IMR-90 (cell line): ENCODE measurements at regions not wholly inside any gene's neighbourhood (a gene's known extent, or its start where the extent isn't known, plus 50 kb on each side); places are given as distances from the start of the nearest gene placed in this dataset.

Experiments used
- ATAC-seq: fragments of 200-7000 bp; cut with Tn5 transposase; 2 replicates; pipeline ENCODE4 v1.9.1; 2020; ENCODE audit warnings: low read depth, mild to moderate bottlenecking, moderate library complexity
- BruUV-seq: library from RNA; stranded (reverse); fragments of 400-500 nt; replicated peaks from 2 replicates; lab custom pipeline; 2021; lab: Mats Ljungman, UMichigan
- CTCF ChIA-PET: fragments of 300-600 bp; formaldehyde crosslinking; extraction: SDS; loops from one replicate; lab custom pipeline; 2021; ENCODE audit warnings: antibody characterized with exemption; lab: Yijun Ruan, JAX
- POLR2A ChIA-PET: fragments of 300-600 bp; sonication (Branson Sonifier 250); formaldehyde crosslinking; loops from one replicate; lab custom pipeline; 2022; ENCODE audit warnings: antibody characterized with exemption; ENCODE audit not compliant: unreplicated experiment; lab: Charles Lee
- DNase-seq: peaks from one replicate; pipeline ENCODE4 v3.0.0; 2013
- H2AFZ ChIP-seq: replicated peaks from 2 replicates; pipeline ENCODE3; 2013; ENCODE audit warnings: low read length, mild to moderate bottlenecking; ENCODE audit not compliant: poor library complexity
- H2AK5ac ChIP-seq: 2 replicates; pipeline ENCODE4 v1.6.1; 2013; ENCODE audit warnings: low read depth, low read length, inconsistent platforms
- H2AK9ac ChIP-seq: replicated peaks from 2 replicates; pipeline ENCODE3; 2013; ENCODE audit warnings: mild to moderate bottlenecking, low read depth, low read length, moderate library complexity; ENCODE audit not compliant: poor library complexity
- H2BK120ac ChIP-seq: 2 replicates; pipeline ENCODE4 v1.6.1; 2013; ENCODE audit warnings: low read depth, low read length, inconsistent platforms
- H2BK15ac ChIP-seq: 3 replicates; pipeline ENCODE4 v1.6.1; 2013; ENCODE audit warnings: low read depth, low read length, inconsistent platforms
- H2BK20ac ChIP-seq: 2 replicates; pipeline ENCODE4 v1.6.1; 2013; ENCODE audit warnings: low read depth, mild to moderate bottlenecking, inconsistent platforms, low read length, moderate library complexity
- H2BK5ac ChIP-seq: 2 replicates; pipeline ENCODE4 v1.6.1; 2013; ENCODE audit warnings: mild to moderate bottlenecking, low read depth, low read length, inconsistent platforms; ENCODE audit not compliant: poor library complexity, severe bottlenecking
- H3K14ac ChIP-seq: replicated peaks from 2 replicates; pipeline ENCODE4 v1.6.1; 2013; ENCODE audit warnings: low read depth, low read length, inconsistent platforms
- H3K18ac ChIP-seq: 2 replicates; pipeline ENCODE4 v1.6.1; 2013; ENCODE audit warnings: low read depth, low read length, control low read depth
- H3K23ac ChIP-seq: 2 replicates; pipeline ENCODE4 v1.6.1; 2013; ENCODE audit warnings: low read depth, low read length, inconsistent platforms
- H3K27ac ChIP-seq: 2 replicates; pipeline ENCODE4 v1.5.1; 2013; ENCODE audit warnings: mild to moderate bottlenecking, control low read depth, low read length; ENCODE audit not compliant: insufficient read depth
- H3K27me3 ChIP-seq: 2 replicates; pipeline ENCODE4 v1.6.1; 2013; ENCODE audit warnings: low read length; ENCODE audit not compliant: control insufficient read depth, insufficient read depth
- H3K36me3 ChIP-seq: 2 replicates; pipeline ENCODE4 v1.6.1; 2013; ENCODE audit warnings: low read length, mixed read lengths; ENCODE audit not compliant: control insufficient read depth, insufficient read depth
- H3K4ac ChIP-seq: 2 replicates; pipeline ENCODE4 v1.6.1; 2013; ENCODE audit warnings: low read depth, low read length, inconsistent platforms
- H3K4me1 ChIP-seq: 2 replicates; pipeline ENCODE4 v1.6.1; 2013; ENCODE audit warnings: low read length, mixed read lengths; ENCODE audit not compliant: control insufficient read depth, insufficient read depth
- H3K4me2 ChIP-seq: 2 replicates; pipeline ENCODE4 v1.6.1; 2013; ENCODE audit warnings: low read depth, mild to moderate bottlenecking, control low read depth, low read length, moderate library complexity
- H3K4me3 ChIP-seq: 2 replicates; pipeline ENCODE4 v1.5.1; 2013; ENCODE audit warnings: low read depth, mild to moderate bottlenecking, control low read depth, low read length, moderate library complexity; ENCODE audit not compliant: insufficient read depth
- H3K56ac ChIP-seq: 2 replicates; pipeline ENCODE4 v1.6.1; 2013; ENCODE audit warnings: low read length, inconsistent platforms; ENCODE audit not compliant: insufficient read depth; ENCODE audit errors: extremely low read depth
- H3K79me1 ChIP-seq, 2 experiments: 2 replicates each; pipeline ENCODE4 v1.6.1; 2013; ENCODE audit warnings: low read length in 2 of 2, inconsistent platforms in 1 of 2, low read depth in 1 of 2
- H3K9ac ChIP-seq: 2 replicates; pipeline ENCODE4 v1.6.1; 2013; ENCODE audit warnings: low read depth, low read length, control low read depth
- H3K9me1 ChIP-seq: 2 replicates; pipeline ENCODE4 v1.6.1; 2013; ENCODE audit warnings: low read length, inconsistent platforms; ENCODE audit not compliant: insufficient read depth
- H3K9me3 ChIP-seq: 2 replicates; pipeline ENCODE4 v1.6.1; 2013; ENCODE audit warnings: low read length; ENCODE audit not compliant: control insufficient read depth, insufficient read depth
- H4K20me1 ChIP-seq: 2 replicates; pipeline ENCODE4 v1.6.1; 2013; ENCODE audit warnings: low read length, inconsistent platforms; ENCODE audit not compliant: insufficient read depth
- H4K5ac ChIP-seq: 2 replicates; pipeline ENCODE4 v1.6.1; 2013; ENCODE audit warnings: mild to moderate bottlenecking, low read depth, low read length, control low read depth
- H4K8ac ChIP-seq, 2 experiments: 2 replicates each; pipeline ENCODE4 v1.6.1; 2013; ENCODE audit warnings: low read depth in 2 of 2, low read length in 2 of 2, control low read depth in 1 of 2, inconsistent platforms in 1 of 2
- H4K91ac ChIP-seq: 2 replicates; pipeline ENCODE4 v1.6.1; 2013; ENCODE audit warnings: low read depth, low read length, inconsistent platforms; ENCODE audit not compliant: insufficient read depth
- CHD1 ChIP-seq: IDR thresholded peaks from 2 replicates; pipeline ENCODE4 v1.6.1; 2012; ENCODE audit warnings: low read depth, low read length, improper control_type of control experiment
- ELK1 ChIP-seq: fragments of 150-350 bp; IDR thresholded peaks from 2 replicates; pipeline ENCODE4 v1.6.1; 2016; ENCODE audit warnings: low read depth, mild to moderate bottlenecking, low read length, moderate library complexity, borderline replicate concordance
- FOS ChIP-seq: fragments of 150-350 bp; IDR thresholded peaks from 2 replicates; pipeline ENCODE4 v1.6.1; 2016; ENCODE audit warnings: low read depth, low read length
- MXI1 ChIP-seq: IDR thresholded peaks from 2 replicates; pipeline ENCODE4 v1.6.1; 2012; ENCODE audit warnings: low read depth, mild to moderate bottlenecking, low read length, moderate library complexity, borderline replicate concordance
- NFE2L2 ChIP-seq: fragments of 150-350 bp; IDR thresholded peaks from 2 replicates; pipeline ENCODE4 v1.6.1; 2016; ENCODE audit warnings: low read depth, mild to moderate bottlenecking, low read length
- RFX5 ChIP-seq: IDR thresholded peaks from 2 replicates; pipeline ENCODE4 v1.8.0; 2012; ENCODE audit warnings: low read depth, mild to moderate bottlenecking, low read length, moderate library complexity
- WGBS, 2 experiments: methylation state at CpG; one replicate each; pipeline versions ENCODE4 v1.1.5 to v1.1.7; 2013; ENCODE audit warnings: missing lambda C conversion rate in 2 of 2; ENCODE audit not compliant: insufficient read length in 1 of 2; ENCODE audit errors: extremely low coverage in 2 of 2; 5-methylcytosine and 5-hydroxymethylcytosine counted together
- dilution Hi-C: fragments of 300-500 bp; cut with HindIII; formaldehyde crosslinking; loops from one replicate; pipeline ENCODE4 v1.14.3; 2018; ENCODE audit warnings: low sequenced_read_pairs; ENCODE audit not compliant: unreplicated experiment
- in situ Hi-C: fragments of 300-500 bp; cut with MboI; formaldehyde crosslinking; loops from 3 replicates; pipeline ENCODE4 v1.14.3; 2019; ENCODE audit warnings: low sequenced_read_pairs, inconsistent platforms, mixed read lengths
- intact Hi-C: fragments of 100-400 bp; cut with micrococcal nuclease; formaldehyde crosslinking; loops from 2 replicates; pipeline ENCODE4 v1.10.0; 2022

GRCh38 chr18:78041218-78041617, 791.6 kb downstream of the GALR1 start:
- H3K18ac ChIP-seq, result no peak overlapping the region
- no peak overlapping the region for H3K23ac ChIP-seq
- no peak overlapping the region for H2BK120ac ChIP-seq
- H3K27me3 ChIP-seq, result no peaks in the 10 kb centered on the region
- no CpG with 5 or more reads among the region's 1 CpG for WGBS, 2 experiments
- intact Hi-C loops (no loop called here), dilution Hi-C loops (no loop called here), in situ Hi-C loops (no loop called here)
- no peak overlapping the region for H3K14ac ChIP-seq
- no peaks in the 10 kb centered on the region for H3K79me1 ChIP-seq
- H3K4me1 ChIP-seq, result no peaks in the 10 kb centered on the region
- no peak overlapping the region for H3K27ac ChIP-seq
- H2AK5ac ChIP-seq, result no peak overlapping the region
- H3K9me3 ChIP-seq, result peaks cover 14% of the 10 kb centered on the region
- H3K36me3 ChIP-seq, result no peaks in the 10 kb centered on the region
- DNase-seq, result no peak
- ChIA-PET POLR2A (no interaction called here), CTCF (no interaction called here)
- no peak overlapping the region for H2BK20ac ChIP-seq
- H3K9ac ChIP-seq, result no peak overlapping the region
- H3K56ac ChIP-seq, result no peak overlapping the region
- no peak overlapping the region for H4K5ac ChIP-seq
- H3K9me1 ChIP-seq, result no peaks in the 10 kb centered on the region
- no peak overlapping the region for H2AFZ ChIP-seq
- no TSS peak for BruUV-seq
- no peaks in the 10 kb centered on the region for H4K20me1 ChIP-seq
- no peak for ATAC-seq
- no peak overlapping the region for H4K8ac ChIP-seq
- H2BK15ac ChIP-seq, result no peak overlapping the region
- no peak overlapping the region for H3K4me3 ChIP-seq
- no peak overlapping the region for H3K4me2 ChIP-seq
- no peak overlapping the region for H2BK5ac ChIP-seq
- TF ChIP-seq MXI1 (no peak), CHD1 (no peak), FOS (no peak), NFE2L2 (no peak), ELK1 (no peak), RFX5 (no peak)
- no peak overlapping the region for H3K4ac ChIP-seq
- no peak overlapping the region for H4K91ac ChIP-seq
- H2AK9ac ChIP-seq, result no peak overlapping the region
